ENCODE measurements at regions not wholly inside any gene's neighbourhood (a gene's known extent, or its start where the extent isn't known, plus 50 kb on each side); places are given as distances from the start of the nearest gene placed in this dataset.

DNA sequence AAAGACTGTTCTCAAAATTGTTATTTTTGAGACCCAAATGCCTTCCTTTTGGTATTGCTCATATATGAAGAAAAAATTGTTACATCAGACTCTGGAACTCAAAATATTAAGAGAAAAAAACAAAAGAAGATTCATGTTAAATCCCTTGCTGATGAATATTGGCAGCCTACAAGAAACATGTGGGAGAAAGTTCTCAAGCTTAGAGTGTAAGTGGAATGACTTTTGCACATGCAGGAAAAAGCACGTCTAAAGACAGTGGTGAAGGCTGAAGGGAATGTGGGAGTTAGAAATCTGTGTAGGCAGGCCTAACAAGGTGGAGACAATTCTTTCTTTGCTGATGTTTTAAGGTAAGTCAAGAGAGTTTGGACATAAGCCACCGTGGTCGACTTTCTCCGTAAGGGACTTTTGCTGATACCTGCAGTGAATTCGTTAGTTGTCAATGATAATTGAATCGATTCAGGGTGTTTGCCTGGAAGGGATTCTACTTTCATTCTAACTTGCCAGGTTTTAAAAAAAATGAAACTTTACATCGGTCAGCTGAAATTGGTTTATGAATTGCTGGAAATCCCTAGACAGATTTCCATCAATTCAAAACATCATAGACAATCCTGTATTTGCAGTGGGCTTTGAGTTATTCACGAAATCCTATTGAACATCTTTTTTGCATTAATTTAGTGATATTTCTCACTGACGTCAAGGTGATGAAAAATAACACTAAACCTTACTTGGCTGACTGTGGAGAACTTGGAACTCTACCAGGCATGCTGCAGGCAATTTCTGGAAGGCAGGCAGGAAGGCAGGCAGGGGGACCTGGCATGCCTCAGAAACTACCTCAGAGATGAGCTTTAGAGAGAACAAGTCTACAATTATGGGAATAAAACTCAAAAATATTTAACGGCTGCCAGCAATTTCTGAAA, 359.1 kb upstream of the ADAMTSL1 start:
- no peaks in the 10 kb centered on the region for H3K79me2 ChIP-seq (ENCODE audit: insufficient read depth, low read length)
- no peak overlapping the region for H3K4me2 ChIP-seq (ENCODE audit: low read length)
- no peak overlapping the region for H2AFZ ChIP-seq (ENCODE audit: low read depth, low read length, poor library complexity, severe bottlenecking)
- RAD21 ChIA-PET (ENCODE audit: low non-redundant PET in 1 of 2, low total read pairs in 2 of 2, uncharacterized antibody in 2 of 2, unreplicated experiment in 2 of 2): no interaction called here
- CTCF ChIA-PET: no interaction called here
- H3K27ac ChIP-seq (ENCODE audit: low read depth, low read length): no peak overlapping the region
- H3K4me3 ChIP-seq (replicated peaks in 1 of 2; ENCODE audit: low read depth in 1 of 2, low read length in 2 of 2): no peak overlapping the region
- POLR2A ChIA-PET: no interaction called here
- no peak for ATAC-seq
- no peaks in the 10 kb centered on the region for H4K20me1 ChIP-seq (ENCODE audit: insufficient read depth)
- intact Hi-C loops (cut with micrococcal nuclease): no loop called here
- H3K9me3 ChIP-seq (ENCODE audit: control insufficient read depth in 1 of 2, insufficient read depth in 1 of 2, low read depth in 1 of 2, low read length in 2 of 2): peaks cover 0 to 5% of the 10 kb centered on the region in 2 experiments; a peak in 2 of 4 replicates
- no peaks in the 10 kb centered on the region for H3K4me1 ChIP-seq (ENCODE audit: control insufficient read depth in 1 of 2, insufficient read depth in 2 of 2, low read length in 2 of 2)
- H3K27me3 ChIP-seq (ENCODE audit: insufficient read depth, low read length): no peaks in the 10 kb centered on the region
- TF ChIP-seq EGR1 (IDR thresholded peaks at IDR 0.05; ENCODE audit: low read depth) (no peak), TCF7L2 (IDR thresholded peaks at IDR 0.05; ENCODE audit: borderline replicate concordance, extremely low read depth, insufficient read depth, insufficient read length) (no peak), POLR2A (IDR thresholded peaks at IDR 0.05; ENCODE audit: borderline replicate concordance, extremely low read depth, insufficient read depth, insufficient read length) (no peak), CEBPB (IDR thresholded peaks at IDR 0.05; ENCODE audit: low read depth) (no peak), SIN3A (IDR thresholded peaks at IDR 0.05; ENCODE audit: low read depth) (no peak), YY1 (IDR thresholded peaks at IDR 0.05; ENCODE audit: extremely low read depth, insufficient replicate concordance, low read depth, low read length) (no peak)
- TF ChIP-seq, protein P1, sequence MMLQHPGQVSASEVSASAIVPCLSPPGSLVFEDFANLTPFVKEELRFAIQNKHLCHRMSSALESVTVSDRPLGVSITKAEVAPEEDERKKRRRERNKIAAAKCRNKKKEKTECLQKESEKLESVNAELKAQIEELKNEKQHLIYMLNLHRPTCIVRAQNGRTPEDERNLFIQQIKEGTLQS (IDR thresholded peaks at IDR 0.05): no peak
- H3K36me3 ChIP-seq (ENCODE audit: control insufficient read depth in 1 of 2, insufficient read depth in 2 of 2, low read length in 2 of 2): no peaks in the 10 kb centered on the region
- H3K9me2 ChIP-seq (ENCODE audit: insufficient read depth): no peaks in the 10 kb centered on the region
- H3K9ac ChIP-seq (ENCODE audit: low read length): no peak overlapping the region
- no peak for DNase-seq (ENCODE audit: low read depth, low spot score)
- no TSS peak for BruUV-seq (replicated peaks)

- no peaks in the 10 kb centered on the region for H4K20me1 ChIP-seq (ENCODE audit: insufficient read depth)
- intact Hi-C loops (cut with micrococcal nuclease): no loop called here
- no peaks in the 10 kb centered on the region; a peak in 2 of 4 replicates for H3K9me3 ChIP-seq (ENCODE audit: control insufficient read depth in 1 of 2, insufficient read depth in 1 of 2, low read depth in 1 of 2, low read length in 2 of 2)
- ChIA-PET RAD21 (ENCODE audit: low non-redundant PET in 1 of 2, low total read pairs in 2 of 2, uncharacterized antibody in 2 of 2, unreplicated experiment in 2 of 2) (no interaction called here), POLR2A (no interaction called here), CTCF (no interaction called here)
- ATAC-seq (no peak), DNase-seq (ENCODE audit: low read depth, low spot score) (no peak)
- no peaks in the 10 kb centered on the region for H3K4me1 ChIP-seq (ENCODE audit: control insufficient read depth in 1 of 2, insufficient read depth in 2 of 2, low read length in 2 of 2)
- no peak overlapping the region for H3K9ac ChIP-seq (ENCODE audit: low read length)
- no peaks in the 10 kb centered on the region for H3K79me2 ChIP-seq (ENCODE audit: insufficient read depth, low read length)
- no peaks in the 10 kb centered on the region for H3K9me2 ChIP-seq (ENCODE audit: insufficient read depth)
- H3K36me3 ChIP-seq (ENCODE audit: control insufficient read depth in 1 of 2, insufficient read depth in 2 of 2, low read length in 2 of 2): no peaks in the 10 kb centered on the region
- TF ChIP-seq, protein P1 (IDR thresholded peaks at IDR 0.05): no peak
- TF ChIP-seq MAX (IDR thresholded peaks at IDR 0.05) (no peak), JUND (IDR thresholded peaks at IDR 0.05) (no peak), EGR1 (IDR thresholded peaks at IDR 0.05; ENCODE audit: low read depth) (no peak)
- H3K27ac ChIP-seq (ENCODE audit: low read depth, low read length): no peak overlapping the region
- H3K27me3 ChIP-seq (ENCODE audit: insufficient read depth, low read length): no peaks in the 10 kb centered on the region
- no peak overlapping the region for H3K4me3 ChIP-seq (replicated peaks in 1 of 2; ENCODE audit: low read depth in 1 of 2, low read length in 2 of 2)
- H2AFZ ChIP-seq (ENCODE audit: low read depth, low read length, poor library complexity, severe bottlenecking): no peak overlapping the region
- no peak overlapping the region for H3K4me2 ChIP-seq (ENCODE audit: low read length)
- BruUV-seq (replicated peaks): no TSS peak
These were observed 355.7 kb upstream of the ADAMTSL1 start for GRCh38 chr9:18118268-18118667.
